CD8-positive, alpha-beta memory T cell (primary cell): ENCODE measurements at regions not wholly inside any gene's neighbourhood (a gene's known extent, or its start where the extent isn't known, plus 50 kb on each side); places are given as distances from the start of the nearest gene placed in this dataset.

Experiments used
- CTCF ChIA-PET: fragments of 350-600 bp; sonication (Branson Sonifier 250); formaldehyde crosslinking; loops from one replicate; lab custom pipeline; 2021; ENCODE audit warnings: antibody characterized with exemption; lab: Charles Lee
- POLR2A ChIA-PET: fragments of 350-600 bp; sonication (Branson Sonifier 250); formaldehyde crosslinking; loops from one replicate; lab custom pipeline; 2021; ENCODE audit warnings: antibody characterized with exemption; lab: Charles Lee
- DNase-seq, 5 donors: peaks; one replicate each; pipeline versions ENCODE4 v3.0.0 to v3.0.0-alpha.2; 2020 to 2022; ENCODE audit warnings: mixed read lengths in 1 of 5
- H3K27ac ChIP-seq: one replicate; pipeline ENCODE4 v1.7.0; 2013; ENCODE audit warnings: low read depth, mild to moderate bottlenecking, low read length, moderate library complexity
- H3K27me3 ChIP-seq: 2 replicates; pipeline ENCODE4 v1.7.0; 2013; ENCODE audit warnings: low read length, mild to moderate bottlenecking; ENCODE audit not compliant: insufficient read depth, poor library complexity, severe bottlenecking
- H3K36me3 ChIP-seq: 2 replicates; pipeline ENCODE4 v1.7.0; 2013; ENCODE audit warnings: mild to moderate bottlenecking, low read length, moderate library complexity; ENCODE audit not compliant: insufficient read depth
- H3K4me1 ChIP-seq: 2 replicates; pipeline ENCODE4 v1.7.0; 2013; ENCODE audit warnings: mild to moderate bottlenecking, low read length, moderate library complexity; ENCODE audit not compliant: insufficient read depth
- H3K4me3 ChIP-seq: 2 replicates; pipeline ENCODE4 v1.7.0; 2013; ENCODE audit warnings: mild to moderate bottlenecking, low read length
- H3K9me3 ChIP-seq: 2 replicates; pipeline ENCODE4 v1.7.0; 2013; ENCODE audit warnings: mild to moderate bottlenecking, low read length
- H3K27ac Mint-ChIP-seq, 8 donors: one replicate each; pipeline ENCODE4 v1.8.0; 2020 to 2021; ENCODE audit warnings: mixed read lengths in 8 of 8, mild to moderate bottlenecking in 6 of 8, inconsistent platforms in 3 of 8, moderate library complexity in 3 of 8
- H3K27me3 Mint-ChIP-seq, 2 donors: one replicate each; pipeline ENCODE4 v1.8.0; 2020 to 2021; ENCODE audit warnings: mixed read lengths in 2 of 2, mild to moderate bottlenecking in 1 of 2, moderate library complexity in 1 of 2
- H3K36me3 Mint-ChIP-seq, 3 donors: one replicate each; pipeline ENCODE4 v1.8.0; 2020 to 2021; ENCODE audit warnings: mixed read lengths in 3 of 3, inconsistent platforms in 1 of 3, mild to moderate bottlenecking in 1 of 3
- H3K4me1 Mint-ChIP-seq, 3 donors: one replicate each; pipeline ENCODE4 v1.8.0; 2020 to 2021; ENCODE audit warnings: mixed read lengths in 3 of 3, inconsistent platforms in 1 of 3, mild to moderate bottlenecking in 1 of 3
- H3K4me3 Mint-ChIP-seq, 7 donors: one replicate each; pipeline ENCODE4 v1.8.0; 2020 to 2021; ENCODE audit warnings: mixed read lengths in 7 of 7, mild to moderate bottlenecking in 6 of 7, moderate library complexity in 4 of 7, inconsistent platforms in 2 of 7
- H3K9me3 Mint-ChIP-seq, 5 donors: one replicate each; pipeline ENCODE4 v1.8.0; 2020 to 2022; ENCODE audit warnings: mixed read lengths in 5 of 5, mild to moderate bottlenecking in 3 of 5, moderate library complexity in 2 of 5, inconsistent platforms in 1 of 5

- H3K27me3 ChIP-seq = no peaks in the 10 kb centered on the region
- H3K9me3 Mint-ChIP-seq = peaks cover 7 to 45% (median 29%) of the 10 kb centered on the region in 5 donors
- H3K36me3 ChIP-seq = no peaks in the 10 kb centered on the region
- POLR2A ChIA-PET = no interaction called here
- H3K4me1 Mint-ChIP-seq = no peaks in the 10 kb centered on the region
- no peaks in the 10 kb centered on the region for H3K27me3 Mint-ChIP-seq
- DNase-seq = no peak
- no peak overlapping the region for H3K27ac ChIP-seq
- no peak overlapping the region for H3K27ac Mint-ChIP-seq
- H3K4me1 ChIP-seq = no peaks in the 10 kb centered on the region
- no peaks in the 10 kb centered on the region for H3K36me3 Mint-ChIP-seq
- no peak overlapping the region for H3K4me3 Mint-ChIP-seq
- CTCF ChIA-PET = no interaction called here
- H3K4me3 ChIP-seq = no peak overlapping the region
- no peaks in the 10 kb centered on the region for H3K9me3 ChIP-seq
Observed at GRCh38 chr11:81033779-81034540, 1593.1 kb upstream of the TENM4 start.

- H3K27me3 ChIP-seq = no peaks in the 10 kb centered on the region
- Mint-ChIP-seq H3K4me3 (no peak overlapping the region), H3K4me1 (no peaks in the 10 kb centered on the region), H3K27me3 (no peaks in the 10 kb centered on the region), H3K27ac (no peak overlapping the region), H3K9me3 (peaks cover 4 to 52% (median 26%) of the 10 kb centered on the region in 5 donors), H3K36me3 (no peaks in the 10 kb centered on the region)
- H3K4me3 ChIP-seq = no peak overlapping the region
- DNase-seq = no peak
- CTCF ChIA-PET = no interaction called here
- H3K9me3 ChIP-seq = no peaks in the 10 kb centered on the region
- POLR2A ChIA-PET = no interaction called here
- H3K4me1 ChIP-seq = no peaks in the 10 kb centered on the region
- H3K27ac ChIP-seq = no peak overlapping the region
- no peaks in the 10 kb centered on the region for H3K36me3 ChIP-seq
Observed at GRCh38 chr11:81032906-81033305, 1592.1 kb upstream of the TENM4 start.

DNA sequence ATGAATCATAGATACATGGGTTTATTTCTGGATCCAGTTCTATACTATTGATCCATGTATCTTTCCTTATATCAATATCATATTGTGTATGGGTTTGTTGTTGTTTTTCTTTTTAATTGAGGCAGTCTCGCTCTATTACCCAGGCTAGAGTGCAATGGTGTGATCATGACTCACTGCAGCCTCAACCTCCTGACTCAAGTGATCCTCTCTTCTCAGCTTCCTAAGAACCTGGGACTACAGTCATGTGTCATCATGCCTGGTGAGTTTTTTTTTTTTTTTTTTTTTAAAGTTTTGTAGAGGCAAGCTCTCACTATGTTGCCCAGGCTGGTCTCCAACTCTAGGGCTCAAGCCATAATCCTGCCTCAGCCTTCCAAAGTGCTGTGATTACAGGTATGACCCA is 1589.4 kb upstream of the TENM4 start:
- no peaks in the 10 kb centered on the region for H3K36me3 ChIP-seq
- H3K4me3 ChIP-seq = no peak overlapping the region
- H3K4me1 Mint-ChIP-seq = no peaks in the 10 kb centered on the region
- no peaks in the 10 kb centered on the region for H3K27me3 Mint-ChIP-seq
- CTCF ChIA-PET = no interaction called here
- no peak overlapping the region for H3K27ac ChIP-seq
- POLR2A ChIA-PET = no interaction called here
- H3K4me3 Mint-ChIP-seq = no peak overlapping the region
- no peaks in the 10 kb centered on the region for H3K36me3 Mint-ChIP-seq
- no peak overlapping the region for H3K27ac Mint-ChIP-seq
- no peaks in the 10 kb centered on the region for H3K9me3 ChIP-seq
- H3K4me1 ChIP-seq = no peaks in the 10 kb centered on the region
- DNase-seq = no peak
- no peaks in the 10 kb centered on the region for H3K27me3 ChIP-seq
- peaks cover 7 to 42% (median 12%) of the 10 kb centered on the region in 5 donors for H3K9me3 Mint-ChIP-seq

DNA sequence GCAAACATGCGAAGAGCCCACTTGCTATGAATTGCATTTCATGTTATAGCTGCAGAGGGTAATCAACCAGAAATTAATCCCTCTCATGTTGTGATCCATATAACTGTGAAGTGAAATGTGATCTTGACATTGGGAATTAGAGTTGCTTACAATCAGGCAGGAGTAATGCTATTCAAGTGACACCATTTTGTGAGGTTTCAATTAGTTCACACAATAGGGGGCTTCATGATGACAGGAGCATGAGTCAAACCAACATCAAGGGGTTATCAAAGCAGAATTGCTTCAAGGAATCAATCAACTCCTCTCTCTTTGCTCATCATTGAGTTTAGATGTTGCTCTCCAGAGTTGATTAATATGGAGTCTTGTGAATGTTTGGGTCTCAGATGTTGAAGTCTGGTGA is 1585.2 kb upstream of the TENM4 start:
- POLR2A ChIA-PET = no interaction called here
- no peak overlapping the region for H3K27ac Mint-ChIP-seq

GRCh38 chr11:81022057-81022456 is 1581.2 kb upstream of the TENM4 start:
- no peaks in the 10 kb centered on the region for H3K9me3 ChIP-seq
- Mint-ChIP-seq H3K9me3 (peaks cover 4 to 28% (median 7%) of the 10 kb centered on the region in 5 donors), H3K4me1 (no peaks in the 10 kb centered on the region), H3K27me3 (no peaks in the 10 kb centered on the region), H3K27ac (no peak overlapping the region), H3K4me3 (no peak overlapping the region), H3K36me3 (no peaks in the 10 kb centered on the region)
- H3K4me1 ChIP-seq = no peaks in the 10 kb centered on the region
- H3K27me3 ChIP-seq = no peaks in the 10 kb centered on the region
- no peak overlapping the region for H3K4me3 ChIP-seq
- H3K36me3 ChIP-seq = no peaks in the 10 kb centered on the region
- ChIA-PET CTCF (no interaction called here), POLR2A (no interaction called here)
- H3K27ac ChIP-seq = no peak overlapping the region
- no peak for DNase-seq

More for the DNA sequence above, 1585.2 kb upstream of the TENM4 start:
- no peaks in the 10 kb centered on the region for H3K27me3 ChIP-seq
- no peak overlapping the region for H3K27ac ChIP-seq
- H3K36me3 ChIP-seq = no peaks in the 10 kb centered on the region
- no peaks in the 10 kb centered on the region for H3K9me3 ChIP-seq
- no peak for DNase-seq
- Mint-ChIP-seq H3K27me3 (no peaks in the 10 kb centered on the region), H3K36me3 (no peaks in the 10 kb centered on the region), H3K4me3 (no peak overlapping the region), H3K9me3 (peaks cover 0 to 31% (median 5%) of the 10 kb centered on the region in 5 donors), H3K4me1 (no peaks in the 10 kb centered on the region)
- no peak overlapping the region for H3K4me3 ChIP-seq
- H3K4me1 ChIP-seq = no peaks in the 10 kb centered on the region
- CTCF ChIA-PET = no interaction called here

GRCh38 chr11:81010631-81011030 is 1569.8 kb upstream of the TENM4 start:
- Mint-ChIP-seq H3K4me1 (no peaks in the 10 kb centered on the region), H3K4me3 (no peak overlapping the region), H3K36me3 (no peaks in the 10 kb centered on the region), H3K27ac (no peak overlapping the region), H3K9me3 (peaks cover 0 to 37% (median 6%) of the 10 kb centered on the region in 5 donors), H3K27me3 (no peaks in the 10 kb centered on the region)
- ChIA-PET CTCF (no interaction called here), POLR2A (no interaction called here)
- Histone ChIP-seq H3K4me3 (no peak overlapping the region), H3K36me3 (no peaks in the 10 kb centered on the region), H3K4me1 (no peaks in the 10 kb centered on the region), H3K27ac (no peak overlapping the region), H3K9me3 (no peaks in the 10 kb centered on the region), H3K27me3 (no peaks in the 10 kb centered on the region)
- DNase-seq = no peak

- no peaks in the 10 kb centered on the region for H3K36me3 ChIP-seq
- H3K9me3 Mint-ChIP-seq = peaks cover 0 to 20% (median 3%) of the 10 kb centered on the region in 5 donors
- H3K4me1 ChIP-seq = no peaks in the 10 kb centered on the region
- ChIA-PET POLR2A (no interaction called here), CTCF (no interaction called here)
- H3K27me3 ChIP-seq = no peaks in the 10 kb centered on the region
- H3K27me3 Mint-ChIP-seq = no peaks in the 10 kb centered on the region
- H3K4me3 ChIP-seq = no peak overlapping the region
- H3K4me3 Mint-ChIP-seq = no peak overlapping the region
- H3K27ac Mint-ChIP-seq = no peak overlapping the region
- no peaks in the 10 kb centered on the region for H3K36me3 Mint-ChIP-seq
- H3K9me3 ChIP-seq = no peaks in the 10 kb centered on the region
- no peak overlapping the region for H3K27ac ChIP-seq
- no peak for DNase-seq
- H3K4me1 Mint-ChIP-seq = no peaks in the 10 kb centered on the region
Observed at GRCh38 chr11:81007046-81007445, 1566.2 kb upstream of the TENM4 start.

GRCh38 chr11:81005595-81005994 is 1564.8 kb upstream of the TENM4 start:
- DNase-seq = no peak
- no peaks in the 10 kb centered on the region for H3K27me3 Mint-ChIP-seq
- Histone ChIP-seq H3K4me1 (no peaks in the 10 kb centered on the region), H3K4me3 (no peak overlapping the region), H3K27ac (no peak overlapping the region), H3K9me3 (no peaks in the 10 kb centered on the region), H3K36me3 (no peaks in the 10 kb centered on the region), H3K27me3 (no peaks in the 10 kb centered on the region)
- no peak overlapping the region for H3K27ac Mint-ChIP-seq
- ChIA-PET POLR2A (no interaction called here), CTCF (no interaction called here)
- H3K36me3 Mint-ChIP-seq = no peaks in the 10 kb centered on the region
- no peaks in the 10 kb centered on the region for H3K4me1 Mint-ChIP-seq
- peaks cover 0 to 19% (median 0%) of the 10 kb centered on the region in 5 donors for H3K9me3 Mint-ChIP-seq
- no peak overlapping the region for H3K4me3 Mint-ChIP-seq
